Kidney capillary endothelial cell (primary cell): ENCODE measurements at regions not wholly inside any gene's neighbourhood (a gene's known extent, or its start where the extent isn't known, plus 50 kb on each side); places are given as distances from the start of the nearest gene placed in this dataset.

ENCODE experiments used
- DNase-seq: peaks from one replicate; pipeline ENCODE4 v3.0.0-alpha.2; 2018; ENCODE audit warnings: low spot score

DNA sequence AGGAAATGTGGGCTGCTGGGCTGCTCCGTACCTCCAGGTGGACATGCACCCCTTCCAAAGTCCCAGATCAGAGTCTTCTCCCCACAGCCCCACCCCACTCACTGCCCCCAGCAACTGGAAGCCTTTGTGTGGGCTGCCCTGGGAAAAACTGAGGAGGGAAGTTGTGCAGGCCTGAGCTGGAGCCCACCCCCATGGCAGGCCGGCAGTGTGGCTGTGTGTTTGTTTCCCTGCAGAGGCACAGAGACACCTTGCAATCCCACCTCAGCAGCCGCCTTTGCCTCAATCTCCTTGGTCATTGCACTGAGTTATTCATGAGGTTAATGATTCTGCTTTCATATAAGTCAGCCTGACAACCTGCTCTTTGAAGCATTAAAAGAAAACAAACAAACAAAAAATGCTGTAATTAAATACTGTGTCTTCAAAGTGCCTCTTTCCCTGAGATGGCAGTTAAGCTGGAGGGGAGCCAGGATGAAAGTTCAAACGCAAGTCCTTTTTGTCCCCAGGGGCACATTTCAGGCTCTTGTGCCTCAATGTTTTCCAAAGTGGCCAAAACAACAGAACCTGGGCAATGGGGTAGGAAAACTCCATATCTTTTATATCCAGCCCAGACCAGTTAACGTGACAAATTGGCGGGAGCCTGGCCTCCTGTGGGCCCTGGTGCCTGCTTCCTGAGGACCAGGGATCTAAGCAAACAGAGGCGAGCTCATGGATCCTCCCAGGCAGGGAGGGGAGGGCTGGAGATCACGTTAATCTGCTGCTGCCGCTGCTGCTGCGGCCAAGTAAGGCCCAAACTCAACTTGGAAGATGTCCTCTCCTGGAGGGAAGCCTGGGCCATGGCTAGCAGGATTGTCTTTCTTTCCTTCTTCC is 51.9 kb upstream of the TSPAN11 start:
- no peak for DNase-seq

DNA sequence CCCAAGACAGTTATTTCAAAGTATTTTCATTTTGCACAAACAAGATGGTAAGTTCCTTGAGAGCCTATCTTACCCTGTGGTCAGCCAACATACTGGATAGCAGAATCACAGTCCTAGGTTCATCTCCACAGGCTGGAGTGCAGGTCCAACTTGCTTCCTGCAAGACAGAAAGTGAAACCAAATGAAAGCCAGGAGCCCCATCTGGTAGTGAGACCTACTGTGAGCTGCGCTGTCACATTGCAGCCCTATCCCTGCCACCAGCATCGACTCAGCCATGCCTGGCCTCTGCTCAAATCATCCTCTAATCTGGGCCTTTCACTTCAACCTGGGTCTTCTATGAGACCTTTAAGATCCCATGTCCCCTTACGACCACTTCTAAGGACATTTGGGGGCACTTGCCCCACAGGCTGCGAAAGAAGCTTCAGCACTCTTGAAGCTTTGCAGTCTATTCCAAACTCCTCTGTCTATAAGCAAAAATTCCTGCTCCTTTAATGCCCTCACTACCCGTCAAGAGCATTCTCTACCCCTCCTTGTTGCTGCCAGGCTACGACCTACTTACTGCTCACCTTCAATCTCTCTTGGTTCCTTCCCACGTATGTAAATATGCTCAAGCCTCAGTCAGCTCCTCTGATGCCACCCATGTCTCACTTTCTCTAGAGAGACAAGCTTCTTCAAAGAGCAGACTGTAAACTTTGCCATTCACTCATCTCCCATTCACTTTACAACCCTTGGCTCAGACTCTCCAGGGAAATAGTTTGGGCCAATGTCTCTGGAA is 55.9 kb upstream of the TSPAN11 start:
- DNase-seq: no peak

DNA sequence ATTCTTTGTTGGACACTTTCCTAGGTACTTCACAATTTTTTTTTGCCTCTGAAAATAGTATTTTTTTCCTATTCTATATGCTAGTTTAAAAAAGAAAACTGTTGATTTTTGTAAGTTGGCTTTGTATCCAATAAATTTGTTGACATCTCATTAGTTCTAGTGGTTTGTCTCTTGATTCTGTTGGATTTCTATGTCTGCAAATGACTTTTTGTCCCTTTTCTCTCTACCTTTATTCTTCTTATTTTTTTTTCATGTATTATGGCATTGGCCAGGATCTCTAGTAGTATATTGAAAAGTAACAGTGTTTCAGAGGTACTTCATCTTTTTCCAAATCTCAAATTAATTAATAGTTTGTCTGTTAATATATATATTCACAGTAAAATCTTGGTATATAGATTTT is 59.1 kb upstream of the TSPAN11 start:
- no peak for DNase-seq

DNA sequence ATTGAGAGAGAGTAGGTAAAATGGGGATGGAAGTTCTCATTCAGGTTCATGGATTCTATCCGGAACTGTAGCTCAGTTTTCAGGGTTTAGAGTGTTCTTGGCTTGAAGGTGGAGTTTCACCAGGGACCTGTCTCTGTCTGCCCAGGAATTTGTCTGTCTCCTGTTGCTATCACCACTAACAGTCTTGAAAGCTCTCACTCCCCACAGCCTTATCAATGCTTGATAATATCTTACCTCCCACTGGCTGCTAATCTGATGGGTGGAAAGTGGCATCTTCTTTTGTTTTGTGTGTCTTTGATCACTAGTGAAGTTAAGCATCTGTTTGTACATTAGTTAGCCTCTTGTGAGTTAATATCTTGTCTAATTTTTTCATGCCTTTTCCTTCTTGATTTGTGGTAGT is 60.3 kb upstream of the TSPAN11 start:
- no peak for DNase-seq

DNA sequence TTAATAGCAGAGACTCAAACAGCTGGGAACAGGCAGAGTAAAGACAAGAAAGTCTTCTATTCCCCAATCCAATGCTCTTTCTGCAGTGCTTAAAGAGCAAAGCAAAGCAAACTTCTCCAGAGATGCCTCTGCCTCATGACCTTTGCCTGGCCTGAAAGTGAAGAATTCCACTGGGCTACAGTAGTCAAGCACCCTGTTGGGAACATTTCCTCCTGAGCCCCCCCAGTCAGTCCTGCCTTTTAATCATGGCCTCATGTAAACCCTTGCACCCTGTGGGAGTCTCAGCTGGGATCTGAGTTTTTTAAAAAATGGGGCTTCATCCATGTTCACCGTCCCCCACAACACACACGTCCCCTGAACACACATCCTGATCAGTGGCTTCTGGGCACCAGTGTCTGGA is 62.7 kb upstream of the TSPAN11 start:
- no peak for DNase-seq

DNA sequence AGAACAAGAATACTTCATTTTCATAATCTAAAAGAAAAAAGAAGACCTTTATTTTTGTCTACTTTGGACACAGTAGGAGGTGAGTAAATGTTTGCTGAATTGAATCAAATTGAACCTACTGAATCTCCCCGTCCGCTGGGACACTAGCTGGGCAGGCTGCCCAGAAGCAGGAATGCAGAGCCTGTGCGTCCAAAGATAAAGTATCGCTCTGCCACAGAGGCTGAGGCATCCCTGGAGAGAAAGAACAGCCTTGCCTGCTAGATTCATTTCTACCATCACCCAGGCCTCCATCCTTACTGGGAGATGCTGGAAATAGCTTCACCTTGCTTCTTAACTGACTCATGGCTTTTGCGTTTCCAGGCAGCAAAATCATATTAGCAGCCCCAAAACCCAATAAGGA is 64.1 kb upstream of the TSPAN11 start:
- no peak for DNase-seq

DNA sequence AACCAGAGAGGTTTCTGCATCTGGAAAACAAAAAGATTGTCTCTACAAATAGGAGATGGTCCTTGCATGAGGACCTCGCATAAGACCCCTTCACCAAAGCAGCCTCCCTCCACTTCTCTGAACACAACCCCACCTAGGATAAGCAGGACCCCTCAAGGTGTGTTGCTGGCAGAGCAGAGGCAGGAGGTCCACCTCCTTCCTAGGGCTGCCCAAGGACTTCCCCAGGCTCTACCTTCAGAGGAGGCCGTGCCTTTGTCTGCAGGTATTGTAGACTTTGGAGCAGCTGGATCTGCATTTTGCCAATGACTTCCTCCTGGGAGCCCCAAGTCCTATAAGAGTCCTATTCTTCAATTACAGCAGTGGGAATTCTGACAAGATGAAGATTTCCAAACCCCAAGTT is 67.3 kb upstream of the TSPAN11 start:
- DNase-seq: no peak

DNA sequence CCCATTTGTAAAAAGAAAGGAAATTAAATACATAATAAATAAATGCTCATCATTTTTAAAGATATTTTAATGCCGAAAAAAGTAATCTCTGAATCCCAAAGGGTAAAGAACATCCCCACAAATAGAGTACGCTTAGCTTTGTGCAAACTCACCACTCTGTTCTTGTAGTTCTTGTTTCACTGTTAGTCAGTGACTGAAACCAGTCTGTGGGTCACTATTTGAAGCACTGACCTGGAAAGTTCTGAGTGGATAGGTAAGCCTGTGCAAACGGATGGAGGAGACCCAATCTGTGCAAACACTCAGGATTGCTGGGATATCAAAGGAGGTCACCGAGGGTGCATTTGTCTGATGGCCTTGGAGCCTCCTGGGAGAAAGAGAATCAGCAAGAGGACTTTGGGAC is 68.1 kb upstream of the TSPAN11 start:
- DNase-seq: no peak

DNA sequence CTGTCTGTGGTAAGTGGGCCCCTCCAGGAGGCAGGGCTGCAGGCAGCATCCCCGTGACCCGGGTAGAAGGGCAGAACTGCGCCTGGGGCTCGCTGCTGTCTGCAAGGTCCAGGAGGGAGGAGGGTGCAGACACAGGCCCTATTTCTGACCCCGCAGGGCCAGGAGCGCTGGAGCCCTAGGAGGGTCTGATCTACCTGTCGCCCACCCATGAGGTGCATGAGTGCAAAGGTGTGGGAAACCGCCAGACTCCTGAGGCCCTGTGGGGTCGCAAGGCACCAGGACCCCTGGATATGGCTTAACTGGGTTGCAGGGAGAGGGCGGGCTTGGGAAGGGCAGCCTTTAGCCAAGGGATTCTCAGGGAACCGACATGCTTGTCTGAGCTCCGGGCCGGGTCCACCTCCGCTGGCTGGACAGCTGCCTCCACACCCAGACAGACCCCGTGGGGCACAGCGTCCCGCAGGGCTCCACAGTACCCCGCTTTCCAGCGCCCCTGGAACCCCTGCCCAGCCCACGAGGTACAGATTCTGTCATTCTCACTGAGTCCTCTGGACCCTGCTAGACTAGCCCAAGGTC is 72.9 kb upstream of the TSPAN11 start:
- DNase-seq: no peak

DNA sequence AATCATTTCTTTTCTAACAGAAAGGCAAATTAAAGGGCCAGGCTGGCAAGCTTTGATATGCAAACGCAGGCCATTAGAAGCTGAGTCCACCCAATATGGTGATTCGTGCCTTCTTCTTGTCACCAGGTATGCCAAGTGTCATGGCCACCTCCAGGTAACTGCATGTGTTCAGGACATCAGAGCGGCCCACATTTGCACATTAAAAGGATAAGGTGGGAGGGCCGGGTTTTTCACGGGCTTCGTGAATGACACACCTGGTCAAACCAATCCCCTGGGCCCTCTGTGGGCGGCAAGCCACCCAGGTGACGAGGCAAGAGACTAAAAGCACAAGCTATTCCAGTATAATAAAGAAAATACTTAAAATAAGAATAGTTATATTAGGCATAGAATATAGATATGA is 75.9 kb upstream of the TSPAN11 start:
- no peak for DNase-seq

DNA sequence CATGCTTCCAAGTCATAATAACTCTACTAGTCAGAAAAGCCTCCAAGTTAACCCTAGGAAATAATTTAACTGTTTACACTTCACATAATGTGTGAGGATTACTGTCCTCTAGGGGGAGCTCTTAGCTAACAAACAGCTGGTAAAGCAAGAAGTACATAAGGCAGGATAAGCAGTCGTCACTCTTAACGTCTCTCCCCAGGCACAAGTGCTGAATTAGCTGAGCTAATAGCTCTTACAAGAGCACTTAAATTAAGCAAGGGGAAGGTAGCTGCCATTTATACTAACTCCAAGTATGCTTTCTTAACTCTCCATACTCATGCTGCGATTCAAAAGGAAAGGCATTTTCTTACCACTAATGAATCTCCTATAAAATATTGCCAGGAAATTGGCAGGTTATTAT is 79.3 kb upstream of the TSPAN11 start:
- peak; percentile 74 for DNase-seq

DNA sequence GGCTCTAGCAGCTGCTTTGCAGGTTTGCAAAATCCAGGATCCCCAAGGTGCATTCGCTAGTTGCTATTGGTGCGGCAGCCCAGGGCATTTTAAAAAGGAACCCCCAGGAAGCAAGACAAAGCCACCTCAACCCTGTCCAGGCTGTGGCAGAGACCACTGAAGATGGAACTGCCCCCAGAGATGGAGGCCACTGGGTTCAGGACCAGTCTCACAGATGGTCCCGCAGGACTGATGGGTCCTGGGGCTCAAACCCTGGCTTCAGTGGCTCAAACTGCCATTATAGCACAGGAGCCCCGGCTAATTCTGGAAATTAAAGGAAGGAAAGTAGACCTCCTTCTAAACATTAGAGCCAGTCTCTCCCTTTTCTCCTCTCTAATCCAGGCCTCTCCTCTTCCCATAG is 79.8 kb upstream of the TSPAN11 start:
- DNase-seq: no peak

DNA sequence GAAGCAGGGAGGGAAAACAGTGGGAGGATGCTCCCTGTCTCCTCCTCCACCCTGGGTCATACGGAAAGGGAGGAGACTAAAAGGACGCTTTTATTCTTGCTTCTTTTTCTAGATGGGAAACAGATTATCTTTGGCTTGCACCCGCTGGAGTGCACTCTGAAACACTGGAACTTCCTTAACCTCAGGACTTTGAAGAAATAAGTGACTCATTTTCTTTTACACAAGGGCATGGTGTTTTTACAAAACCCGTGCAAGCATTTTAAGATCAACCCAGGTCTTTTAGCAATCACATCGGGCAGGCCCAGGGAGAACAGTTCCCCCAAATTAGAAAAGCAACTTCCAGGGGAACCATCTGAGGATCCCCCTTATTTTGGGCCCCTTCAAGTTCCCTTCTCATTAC is 80.9 kb upstream of the TSPAN11 start:
- DNase-seq: no peak

DNA sequence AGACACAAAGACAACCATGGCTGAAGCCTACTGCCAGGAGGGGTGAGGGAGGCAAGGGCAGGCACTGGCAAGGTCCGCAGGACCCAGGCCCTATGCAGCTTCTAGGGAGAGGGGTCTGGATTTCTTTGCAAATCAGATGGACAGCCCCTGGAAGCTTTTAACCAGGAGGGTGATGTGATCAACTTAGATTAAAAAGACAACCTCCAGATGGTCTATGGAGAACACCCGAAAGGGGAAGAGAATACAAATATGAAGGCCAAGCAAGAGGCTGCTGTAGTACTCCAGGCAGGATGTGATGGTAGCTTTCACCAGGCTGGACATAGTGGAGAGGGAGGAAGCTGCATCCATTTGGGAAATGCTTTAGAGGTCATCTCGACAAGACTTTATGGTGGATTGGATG is 83.3 kb upstream of the TSPAN11 start:
- DNase-seq: no peak

DNA sequence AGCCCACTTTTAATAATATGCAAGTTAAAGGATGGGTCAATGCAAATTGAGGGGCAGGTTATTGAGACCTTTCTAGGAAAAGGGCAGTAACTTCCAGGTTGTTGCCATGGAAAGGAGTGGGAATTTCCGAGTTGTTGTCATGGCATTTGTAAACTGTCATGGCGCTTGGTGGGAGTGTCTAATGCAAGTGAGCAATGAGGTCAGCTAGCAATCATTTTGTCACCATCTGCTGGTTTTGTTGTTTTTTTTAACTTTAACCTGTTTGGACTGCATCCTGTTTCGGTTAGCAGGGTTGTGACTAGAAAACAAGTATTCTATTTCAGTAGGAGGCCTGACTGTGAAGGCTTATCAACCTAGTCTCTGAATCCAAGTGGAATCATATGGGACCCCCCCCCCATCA is 85.8 kb upstream of the TSPAN11 start:
- DNase-seq: no peak

DNA sequence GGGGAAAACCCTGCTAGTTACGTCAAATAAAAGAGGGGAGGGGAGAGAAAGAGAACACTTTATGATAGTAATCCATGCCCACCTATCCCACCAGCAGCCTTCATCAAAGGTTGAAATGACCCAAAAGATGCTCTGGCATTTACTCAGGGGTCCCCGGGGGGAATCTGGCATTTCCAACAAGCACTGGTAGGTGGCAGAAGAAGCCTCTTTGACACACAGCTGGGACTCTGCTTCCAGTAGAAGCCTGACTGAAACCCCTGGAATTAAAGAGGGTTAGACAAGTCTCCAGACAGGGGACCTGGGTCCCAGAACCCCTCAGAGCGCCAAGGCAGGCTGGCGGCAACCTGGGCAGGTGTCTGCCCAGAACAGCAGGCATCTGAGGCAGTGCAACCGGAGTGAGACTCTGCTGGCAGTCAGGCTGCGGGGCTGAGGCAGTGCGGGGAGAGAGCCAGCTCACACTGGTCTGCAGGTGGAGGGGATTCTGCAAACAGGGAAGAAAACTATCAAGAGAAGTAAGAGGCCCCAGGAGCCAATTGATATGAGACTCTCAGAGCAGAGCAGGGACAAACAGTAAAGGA is 85.0 kb upstream of the CAPRIN2 start:
- DNase-seq: no peak

DNA sequence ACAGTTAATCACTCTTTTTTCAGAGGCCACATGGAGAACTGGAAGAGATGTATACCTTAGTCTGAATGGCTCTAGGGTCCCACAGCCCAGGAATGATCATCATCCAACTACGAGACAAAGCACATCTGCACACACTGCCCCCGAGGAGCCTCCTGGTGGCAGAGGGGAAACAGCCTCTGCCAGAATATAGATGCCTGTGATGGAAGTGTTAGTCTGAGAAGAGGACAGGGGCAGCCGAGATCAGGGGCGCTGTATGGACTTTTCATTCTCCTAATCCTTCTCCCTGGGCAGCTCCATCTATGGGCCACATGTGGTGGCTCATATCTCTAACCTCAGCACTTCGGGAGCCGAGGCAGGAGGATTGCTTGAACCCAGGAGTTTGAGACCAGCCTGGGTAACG is 82.8 kb upstream of the CAPRIN2 start:
- DNase-seq: no peak

DNA sequence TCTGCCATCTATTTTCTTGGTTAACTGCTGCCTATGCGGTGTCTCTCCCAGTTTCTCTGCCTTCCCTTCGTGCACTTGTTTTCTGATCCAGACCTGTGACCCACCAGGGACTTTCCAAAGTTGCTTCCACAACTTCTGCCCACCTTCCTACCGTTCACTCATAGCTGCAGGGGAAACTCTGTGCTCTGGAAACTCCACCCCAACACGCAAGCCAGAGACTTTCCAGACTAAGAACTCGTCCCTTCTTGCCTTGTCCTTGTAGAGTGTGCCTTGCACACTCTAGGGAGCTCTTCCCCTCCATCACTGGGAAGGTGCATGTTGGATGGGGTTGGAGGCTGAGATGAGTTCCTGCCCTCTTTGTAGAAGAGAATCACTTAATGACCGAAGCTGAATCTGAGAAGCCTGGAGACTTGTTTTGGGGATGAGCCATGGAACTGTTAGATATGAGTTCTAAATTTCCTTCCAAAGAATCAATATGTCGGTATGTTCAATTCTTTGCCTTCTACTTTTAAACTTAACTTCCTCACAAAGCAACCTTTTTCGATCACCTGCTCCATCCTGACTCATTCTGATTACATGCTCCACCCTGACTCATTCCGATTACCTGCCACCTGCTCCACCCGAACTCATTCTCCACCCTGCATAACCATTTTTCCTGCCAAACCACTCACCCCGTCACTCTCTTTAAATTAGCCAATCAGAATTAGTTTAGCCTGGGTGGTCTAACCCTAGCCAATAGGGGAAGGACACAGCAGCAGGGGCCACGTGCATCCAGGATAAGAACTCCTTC is 82.1 kb upstream of the CAPRIN2 start:
- no peak for DNase-seq

DNA sequence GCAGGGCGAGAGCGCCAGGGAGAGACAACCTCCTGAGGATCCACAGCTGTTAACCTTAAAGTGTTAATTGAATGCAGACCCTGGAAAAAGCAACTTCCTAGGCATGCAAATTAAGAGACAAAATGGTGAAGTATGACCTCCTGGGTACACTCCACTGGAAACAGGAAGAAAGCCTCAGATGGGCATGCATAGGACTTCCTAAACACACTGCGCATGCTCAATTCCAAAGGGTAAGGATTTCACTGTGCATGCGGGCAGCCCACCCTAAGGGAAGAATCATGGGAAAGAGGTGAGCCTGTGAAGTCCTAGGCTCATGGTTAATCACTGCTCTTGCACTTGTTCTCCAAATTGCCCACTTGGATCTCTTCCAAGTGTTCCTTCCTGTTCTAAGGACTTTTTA is 80.5 kb upstream of the CAPRIN2 start:
- no peak for DNase-seq

DNA sequence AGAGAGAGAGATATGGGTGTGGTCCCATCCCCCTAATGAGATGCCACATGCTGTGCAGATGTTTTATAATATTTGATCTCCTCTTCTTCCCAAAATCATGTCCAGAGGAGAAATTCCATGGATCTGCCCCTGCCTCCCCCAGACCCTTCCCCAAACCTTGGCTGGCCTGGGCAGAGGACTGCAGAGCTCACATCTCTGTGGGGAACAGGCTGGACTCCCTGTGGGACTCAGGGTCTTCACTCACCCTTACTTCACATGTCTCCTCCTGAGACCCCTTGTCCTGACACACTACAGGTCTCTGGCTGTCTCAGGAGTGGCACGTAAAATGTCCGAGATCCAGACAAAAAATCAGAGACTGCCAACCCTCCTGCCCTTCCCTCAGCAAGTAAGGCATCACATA is 76.0 kb upstream of the CAPRIN2 start:
- no peak for DNase-seq

DNA sequence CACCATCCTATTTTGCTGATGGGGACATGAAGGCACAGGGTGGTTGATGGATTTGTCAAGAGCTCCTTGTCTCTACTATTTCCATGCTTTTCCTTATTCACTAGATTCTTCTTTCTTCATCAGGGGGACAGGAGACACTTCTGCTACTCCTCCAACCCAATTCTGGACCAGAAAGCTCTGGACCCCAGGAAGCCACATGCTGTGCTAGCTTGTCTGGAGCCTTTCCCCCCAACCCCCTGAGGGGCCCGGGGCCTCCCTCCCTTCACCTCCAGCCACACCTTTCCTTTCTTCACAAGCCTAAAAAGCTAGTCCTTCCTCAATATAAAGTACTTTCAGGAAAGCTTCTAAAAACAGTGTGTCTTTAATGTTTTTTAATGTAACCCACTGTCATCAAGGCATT is 75.1 kb upstream of the CAPRIN2 start:
- DNase-seq: no peak

DNA sequence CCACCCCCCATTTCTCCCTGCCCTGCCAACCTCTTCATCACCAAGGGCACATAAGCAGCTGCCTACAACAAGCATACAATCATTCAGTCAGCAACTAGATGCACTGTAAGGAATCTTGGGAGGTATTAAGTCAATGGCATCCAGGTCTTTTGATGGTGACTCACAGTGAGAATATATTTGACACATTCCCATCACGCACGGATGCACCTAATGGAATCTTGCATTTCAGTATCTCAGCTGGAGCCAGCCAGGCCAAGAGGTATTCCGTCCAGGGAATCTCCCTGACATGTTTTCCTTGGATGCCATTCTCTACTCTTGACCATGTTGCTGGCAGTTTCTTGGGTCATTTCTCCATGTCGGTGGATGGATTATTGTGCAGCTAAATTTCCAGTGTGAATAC is 73.9 kb upstream of the CAPRIN2 start:
- no peak for DNase-seq
